Stimulated activated CD8-positive, alpha-beta memory T cell treated with anti-CD3 and anti-CD28 coated beads, Interleukin-4, amount 100 ng/mL, for 48 hours (primary cell): ENCODE measurements at regions not wholly inside any gene's neighbourhood (a gene's known extent, or its start where the extent isn't known, plus 50 kb on each side); places are given as distances from the start of the nearest gene placed in this dataset.

Experiments
- DNase-seq: peaks from one replicate; pipeline ENCODE4 v3.0.0-alpha.2; 2020

GRCh38 chr7:17523813-17524739, 225.6 kb downstream of the AHR start:
- no peak for DNase-seq

- no peak for DNase-seq
Measured at GRCh38 chr7:17524746-17525145, 226.3 kb downstream of the AHR start.

GRCh38 chr7:17526621-17527020, 228.2 kb downstream of the AHR start:
- no peak for DNase-seq

- no peak for DNase-seq
Measured at GRCh38 chr7:17528636-17529035, 230.2 kb downstream of the AHR start.

GRCh38 chr7:17530244-17530643, 231.8 kb downstream of the AHR start:
- no peak for DNase-seq

- no peak for DNase-seq
Measured at GRCh38 chr7:17530741-17531421, 232.4 kb downstream of the AHR start.

- DNase-seq, result no peak
Measured at GRCh38 chr7:17532861-17533404, 234.5 kb downstream of the AHR start.

GRCh38 chr7:17534348-17534747, 235.9 kb downstream of the AHR start:
- DNase-seq, result no peak

- DNase-seq, result no peak
Measured at GRCh38 chr7:17535776-17536175, 237.3 kb downstream of the AHR start.

- DNase-seq, result no peak
Measured at GRCh38 chr7:17544401-17544800, 245.9 kb downstream of the AHR start.

GRCh38 chr7:17545348-17545747, 246.9 kb downstream of the AHR start:
- DNase-seq, result no peak

- DNase-seq, result no peak
Measured at GRCh38 chr7:17546189-17546588, 247.7 kb downstream of the AHR start.

GRCh38 chr7:17546592-17546991, 248.1 kb downstream of the AHR start:
- DNase-seq, result no peak

GRCh38 chr7:17548014-17548653, 249.7 kb downstream of the AHR start:
- DNase-seq, result no peak

GRCh38 chr7:17549406-17549805, 251.0 kb downstream of the AHR start:
- DNase-seq, result no peak

- no peak for DNase-seq
Measured at GRCh38 chr7:17552373-17552772, 253.9 kb downstream of the AHR start.

- DNase-seq, result no peak
Measured at GRCh38 chr7:17552952-17553351, 254.5 kb downstream of the AHR start.

GRCh38 chr7:17554341-17555015, 256.0 kb downstream of the AHR start:
- DNase-seq, result no peak

- no peak for DNase-seq
Measured at GRCh38 chr7:17556247-17556956, 257.9 kb downstream of the AHR start.

GRCh38 chr7:17557251-17557671, 258.8 kb downstream of the AHR start:
- no peak for DNase-seq

- DNase-seq, result no peak
Measured at GRCh38 chr7:17558135-17558534, 259.7 kb downstream of the AHR start.
